ENCODE measurements at regions not wholly inside any gene's neighbourhood (a gene's known extent, or its start where the extent isn't known, plus 50 kb on each side); places are given as distances from the start of the nearest gene placed in this dataset.

GRCh38 chr12:77727442-77728001 lies 103.2 kb upstream of the NAV3 start:
- no peaks in the 10 kb centered on the region for H3K9me3 ChIP-seq (ENCODE audit: control insufficient read depth, low read depth, low read length)
- Mint-ChIP-seq H3K27me3 (ENCODE audit: low read depth) (no peaks in the 10 kb centered on the region), H3K9me3 (no peaks in the 10 kb centered on the region), H3K27ac (no peak overlapping the region), H3K4me3 (no peak overlapping the region), H3K36me3 (ENCODE audit: insufficient read depth in 1 of 3, low read depth in 3 of 3) (no peaks in the 10 kb centered on the region), H3K4me1 (peaks cover 0 to 4% of the 10 kb centered on the region in 2 experiments; a peak in 2 of 4 replicates)
- WGBS (ENCODE audit: extremely low coverage, insufficient read length, low lambda C conversion rate), result no CpG with 5 or more reads among the region's 4 CpGs
- no peak overlapping the region for H4K5ac ChIP-seq (ENCODE audit: insufficient read length, low read depth, low read length)
- H2BK15ac ChIP-seq (ENCODE audit: low read depth, low read length), result no peak overlapping the region
- no peaks in the 10 kb centered on the region for H3K79me1 ChIP-seq (ENCODE audit: insufficient read depth, low read depth, low read length, poor library complexity, severe bottlenecking)
- no peak overlapping the region for H3K9ac ChIP-seq (ENCODE audit: extremely low read depth, insufficient read length, low read length)
- TF ChIP-seq CTCF (conservative IDR thresholded peaks at IDR 0.05), result no peak
- H3K23me2 ChIP-seq (ENCODE audit: insufficient read length, low read depth, low read length, poor library complexity, severe bottlenecking), result no peaks in the 10 kb centered on the region
- no peaks in the 10 kb centered on the region for H3K4me1 ChIP-seq (ENCODE audit: insufficient read depth, low read length)
- H4K8ac ChIP-seq (replicated peaks; ENCODE audit: insufficient read length, low read depth, low read length), result no peak overlapping the region
- no peak overlapping the region for H2AFZ ChIP-seq (ENCODE audit: low read length)
- H3K79me2 ChIP-seq (ENCODE audit: insufficient read depth, low read length), result no peaks in the 10 kb centered on the region
- H3K4ac ChIP-seq (ENCODE audit: low read depth, low read length), result no peak overlapping the region
- H3K18ac ChIP-seq (ENCODE audit: insufficient read length, low read depth, low read length), result no peak overlapping the region
- H3K23ac ChIP-seq (ENCODE audit: insufficient read length, low read depth, low read length), result no peak overlapping the region
- no peak for DNase-seq
- no peak overlapping the region for H2BK5ac ChIP-seq (ENCODE audit: insufficient read length, low read length)
- no peak overlapping the region for H4K91ac ChIP-seq (ENCODE audit: insufficient read length, low read depth, low read length)
- no peaks in the 10 kb centered on the region for H3K27me3 ChIP-seq (ENCODE audit: insufficient read depth, low read length)
- H2BK120ac ChIP-seq (ENCODE audit: low read depth, low read length, poor library complexity, severe bottlenecking), result no peak overlapping the region
- H2AK5ac ChIP-seq (ENCODE audit: insufficient read length, low read length), result no peak overlapping the region
- no peak overlapping the region for H3K56ac ChIP-seq (ENCODE audit: insufficient read length, low read depth, low read length)
- no peak overlapping the region for H3K14ac ChIP-seq (ENCODE audit: insufficient read depth, low read length)
- H3K27ac ChIP-seq (ENCODE audit: insufficient read length, low read depth, low read length), result no peak overlapping the region
- no peak overlapping the region for H2BK20ac ChIP-seq (ENCODE audit: low read depth, low read length, poor library complexity, severe bottlenecking)
- H3K4me2 ChIP-seq (ENCODE audit: insufficient read depth, insufficient read length, low read length), result no peak overlapping the region
- no peak overlapping the region for H2BK12ac ChIP-seq (ENCODE audit: insufficient read length, low read depth, low read length)
- H4K20me1 ChIP-seq (ENCODE audit: control insufficient read depth, insufficient read depth, insufficient read length), result no peaks in the 10 kb centered on the region
- H3T11ph ChIP-seq (ENCODE audit: low read length), result no peak overlapping the region
